Endothelial cell of umbilical vein (primary cell): ENCODE measurements at regions not wholly inside any gene's neighbourhood (a gene's known extent, or its start where the extent isn't known, plus 50 kb on each side); places are given as distances from the start of the nearest gene placed in this dataset.

Experiments
- BruUV-seq: library from RNA; stranded (reverse); fragments of 400-500 nt; replicated peaks from 2 replicates; lab custom pipeline; 2021; lab: Mats Ljungman, UMichigan
- CTCF ChIA-PET: fragments of 300-600, 350-600 bp; sonication (Branson Sonifier 250); formaldehyde crosslinking; loops from one replicate; lab custom pipeline; 2021; ENCODE audit warnings: antibody characterized with exemption, inconsistent platforms; lab: Charles Lee
- POLR2A ChIA-PET: fragments of 300-600, 350-600 bp; sonication (Branson Sonifier 250); formaldehyde crosslinking; loops from one replicate; lab custom pipeline; 2021; ENCODE audit warnings: antibody characterized with exemption, inconsistent platforms; lab: Charles Lee
- DNase-seq: peaks from one replicate; pipeline ENCODE4 v3.0.0-alpha.2; 2011; ENCODE audit warnings: low read depth, low spot score
- FAIRE-seq: peaks from 2 replicates; lab custom pipeline; 2011; peaks lifted over from hg19 to GRCh38; lab: Jason Lieb, UNC
- H2AFZ ChIP-seq: 2 replicates; pipeline ENCODE4 v1.6.0; 2012; ENCODE audit warnings: low read depth, low read length, control low read depth, inconsistent platforms
- H3K27ac ChIP-seq: 2 replicates; pipeline ENCODE4 v1.5.1; 2011; ENCODE audit warnings: low read depth, mild to moderate bottlenecking, control low read depth, low read length, moderate library complexity; ENCODE audit not compliant: insufficient read depth
- H3K27me3 ChIP-seq, 2 experiments: 2 replicates each; pipeline versions ENCODE4 v1.6.0 to v1.6.1; 2011; ENCODE audit warnings: low read length in 2 of 2, mixed read lengths in 1 of 2; ENCODE audit not compliant: control insufficient read depth in 2 of 2, insufficient read depth in 2 of 2
- H3K36me3 ChIP-seq, 2 experiments: 2 replicates in 1 of 2; 3 replicates in 1 of 2; pipeline ENCODE4 v1.5.1; 2011; ENCODE audit warnings: low read length in 2 of 2, mild to moderate bottlenecking in 1 of 2, moderate library complexity in 1 of 2; ENCODE audit not compliant: control insufficient read depth in 2 of 2, insufficient read depth in 2 of 2; ENCODE audit errors: extremely low read depth in 1 of 2
- H3K4me1 ChIP-seq: 3 replicates; pipeline ENCODE4 v1.5.1; 2011; ENCODE audit warnings: mild to moderate bottlenecking, low read length; ENCODE audit not compliant: control insufficient read depth, insufficient read depth; ENCODE audit errors: extremely low read depth
- H3K4me2 ChIP-seq: 2 replicates; pipeline ENCODE4 v1.6.1; 2011; ENCODE audit warnings: low read length, control low read depth, mixed read lengths; ENCODE audit not compliant: insufficient read depth
- H3K4me3 ChIP-seq, 3 experiments: fragments of 200-600 bp in 1 of 3; sonication (generic), shearing (Covaris generic) in 1 of 3; replicated peaks in 1 of 3; 2 replicates each; pipeline ENCODE4 v1.5.1; 2011 to 2016; ENCODE audit warnings: control low read depth in 3 of 3, low read length in 3 of 3, mild to moderate bottlenecking in 2 of 3, inconsistent platforms in 1 of 3, low read depth in 1 of 3, moderate library complexity in 1 of 3; ENCODE audit not compliant: insufficient read depth in 1 of 3
- H3K79me2 ChIP-seq: 2 replicates; pipeline ENCODE4 v1.6.0; 2012; ENCODE audit warnings: low read length, inconsistent platforms; ENCODE audit not compliant: control insufficient read depth, insufficient read depth
- H3K9ac ChIP-seq: replicated peaks from 2 replicates; pipeline ENCODE3; 2011; ENCODE audit warnings: low read length, control low read depth; ENCODE audit not compliant: insufficient read depth; ENCODE audit errors: extremely low read depth
- H3K9me1 ChIP-seq: replicated peaks from 3 replicates; pipeline ENCODE4 v1.6.0; 2011; ENCODE audit warnings: mild to moderate bottlenecking, low read length; ENCODE audit not compliant: control insufficient read depth, insufficient read depth; ENCODE audit errors: extremely low read depth
- H3K9me3 ChIP-seq: replicated peaks from 2 replicates; pipeline ENCODE4 v1.5.1; 2012; ENCODE audit warnings: low read length, inconsistent platforms; ENCODE audit not compliant: control insufficient read depth, insufficient read depth
- H4K20me1 ChIP-seq: replicated peaks from 2 replicates; pipeline ENCODE3; 2011; ENCODE audit warnings: mild to moderate bottlenecking, low read length; ENCODE audit not compliant: control insufficient read depth, insufficient read depth; ENCODE audit errors: extremely low read depth
- CTCF ChIP-seq, 2 donors: IDR thresholded peaks; 1 replicate in 1 of 2; 2 replicates in 1 of 2; pipeline ENCODE4 v1.5.1; 2011; ENCODE audit warnings: low read length in 2 of 2, mild to moderate bottlenecking in 2 of 2, moderate library complexity in 2 of 2, control low read depth in 1 of 2, inconsistent platforms in 1 of 2, low read depth in 1 of 2; ENCODE audit not compliant: insufficient read depth in 1 of 2; ENCODE audit errors: extremely low read depth in 1 of 2
- EZH2 ChIP-seq: IDR thresholded peaks from 2 replicates; pipeline ENCODE4 v1.6.1; 2012; ENCODE audit warnings: borderline replicate concordance, low read depth, mild to moderate bottlenecking, moderate library complexity, low read length, inconsistent platforms; ENCODE audit not compliant: severe bottlenecking
- FOS ChIP-seq: IDR thresholded peaks from 2 replicates; pipeline ENCODE4 v1.6.1; 2011; ENCODE audit warnings: mild to moderate bottlenecking, low read length, moderate library complexity, borderline replicate concordance; ENCODE audit not compliant: insufficient read depth
- GATA2 ChIP-seq: IDR thresholded peaks from 2 replicates; pipeline ENCODE4 v1.7.0; 2011; ENCODE audit warnings: low read depth, mild to moderate bottlenecking, moderate library complexity, mixed read lengths, low read length; ENCODE audit not compliant: insufficient read length, insufficient read depth
- JUN ChIP-seq: IDR thresholded peaks from 2 replicates; pipeline ENCODE4 v1.6.1; 2011; ENCODE audit warnings: borderline replicate concordance, low read depth; ENCODE audit not compliant: insufficient read length, insufficient read depth
- MAX ChIP-seq: IDR thresholded peaks from 2 replicates; pipeline ENCODE4 v1.6.1; 2011; ENCODE audit not compliant: insufficient read depth, insufficient read length
- MYC ChIP-seq: IDR thresholded peaks from one replicate; pipeline ENCODE4 v1.6.1; 2011; ENCODE audit warnings: mild to moderate bottlenecking, low read depth, low read length
- POLR2A ChIP-seq: IDR thresholded peaks from 2 replicates; pipeline ENCODE4 v1.6.1; 2012; ENCODE audit warnings: low read depth, mild to moderate bottlenecking, control low read depth, low read length
- POLR2AphosphoS5 ChIP-seq: IDR thresholded peaks from 2 replicates; pipeline ENCODE4 v1.6.1; 2012; ENCODE audit warnings: low read depth, mild to moderate bottlenecking, control low read depth, low read length, moderate library complexity; ENCODE audit not compliant: insufficient read depth
- dilution Hi-C: fragments of 300-500 bp; cut with MboI; formaldehyde crosslinking; loops from one replicate; pipeline ENCODE4 v1.15.0; 2019; ENCODE audit warnings: low sequenced_read_pairs; ENCODE audit not compliant: extremely low pct_ligation_motif_present
- intact Hi-C: fragments of 100-400 bp; cut with micrococcal nuclease; formaldehyde crosslinking; loops from one replicate; pipeline ENCODE4 v1.10.0; 2022

GRCh38 chr6:141634269-141634668 is 498.5 kb upstream of the GJE1 start:
- ChIA-PET CTCF (interaction anchor here (0.6 kb wide), 1 partner anchor 19 kb away, joined by 3 read pairs; no protein-coding TSS in a partner anchor), POLR2A (no interaction called here)
- Histone ChIP-seq H3K27me3 (no peaks in the 10 kb centered on the region), H3K36me3 (no peaks in the 10 kb centered on the region), H3K4me2 (no peak overlapping the region), H4K20me1 (no peaks in the 10 kb centered on the region), H3K9me3 (no peaks in the 10 kb centered on the region), H3K27ac (no peak overlapping the region), H3K4me3 (no peak overlapping the region), H3K9me1 (no peaks in the 10 kb centered on the region), H2AFZ (no peak overlapping the region), H3K79me2 (no peaks in the 10 kb centered on the region), H3K4me1 (no peaks in the 10 kb centered on the region), H3K9ac (no peak overlapping the region)
- no TSS peak for BruUV-seq
- dilution Hi-C loops: no loop called here
- FAIRE-seq (no peak), DNase-seq (no peak)
- no peak for TF ChIP-seq CTCF (IDR thresholded peaks at IDR 0.05; ENCODE audit: extremely low read depth in 1 of 2, insufficient read depth in 1 of 2, low read depth in 1 of 2, low read length in 2 of 2)
- no peak for TF ChIP-seq POLR2A
- no peak for TF ChIP-seq MAX
- no peak for TF ChIP-seq GATA2
- TF ChIP-seq POLR2AphosphoS5: no peak
- intact Hi-C loops: no loop called here

GRCh38 chr6:141624301-141624700 is 508.4 kb upstream of the GJE1 start:
- dilution Hi-C loops: no loop called here
- POLR2A ChIA-PET: no interaction called here
- Histone ChIP-seq H3K9me1 (no peaks in the 10 kb centered on the region), H3K79me2 (no peaks in the 10 kb centered on the region), H3K27me3 (no peaks in the 10 kb centered on the region), H3K4me2 (no peak overlapping the region), H3K9me3 (no peaks in the 10 kb centered on the region), H2AFZ (no peak overlapping the region), H3K36me3 (no peaks in the 10 kb centered on the region), H3K9ac (no peak overlapping the region), H3K27ac (no peak overlapping the region), H3K4me3 (no peak overlapping the region), H4K20me1 (no peaks in the 10 kb centered on the region), H3K4me1 (no peaks in the 10 kb centered on the region)
- no peak for DNase-seq
- intact Hi-C loops: no loop called here
- no peak for TF ChIP-seq POLR2AphosphoS5
- no peak for TF ChIP-seq CTCF (IDR thresholded peaks at IDR 0.05; ENCODE audit: extremely low read depth in 1 of 2, insufficient read depth in 1 of 2, low read depth in 1 of 2, low read length in 2 of 2)
- no peak for TF ChIP-seq POLR2A
- no peak for TF ChIP-seq EZH2
- no peak for TF ChIP-seq MYC
- TF ChIP-seq MAX: no peak
- no peak for TF ChIP-seq FOS
- no peak for TF ChIP-seq JUN
- no peak for TF ChIP-seq GATA2
- FAIRE-seq: no peak
- BruUV-seq: no TSS peak
- CTCF ChIA-PET: interaction anchor here (1.3 kb wide), 1 partner anchor 51 kb away, joined by 3 read pairs; no protein-coding TSS in a partner anchor
